ENCODE measurements at regions not wholly inside any gene's neighbourhood (a gene's known extent, or its start where the extent isn't known, plus 50 kb on each side); places are given as distances from the start of the nearest gene placed in this dataset.

GRCh38 chr1:230010603-230011332 is 56.3 kb upstream of the GALNT2 start:
- DNase-seq, result no peak

- no peak for DNase-seq
Observed at GRCh38 chr1:230011333-230012092, 55.5 kb upstream of the GALNT2 start.

GRCh38 chr1:230012093-230012393 is 55.0 kb upstream of the GALNT2 start:
- DNase-seq, result no peak

DNA sequence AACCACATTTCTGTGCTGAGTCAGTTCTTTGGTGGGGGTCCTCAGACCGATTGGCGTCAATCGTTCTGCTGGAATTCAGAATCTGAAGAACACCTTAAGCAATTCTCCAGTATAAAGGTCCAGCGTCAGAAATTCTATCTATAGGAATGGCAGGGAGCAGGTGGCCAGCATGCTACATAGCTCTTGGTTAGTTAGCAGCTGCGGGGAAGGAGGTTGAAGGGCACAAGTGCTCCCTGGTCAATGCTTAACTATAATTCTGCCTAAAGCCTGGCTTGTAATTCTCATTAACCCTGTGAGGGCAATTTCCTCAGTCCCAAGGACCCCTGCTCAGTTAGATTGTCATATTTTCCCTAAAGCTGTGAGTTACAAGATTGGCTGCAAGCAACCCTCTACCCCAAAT is 54.3 kb upstream of the GALNT2 start:
- no peak for DNase-seq

- no peak for DNase-seq
Observed at GRCh38 chr1:230016159-230016558, 50.9 kb upstream of the GALNT2 start.
